ENCODE measurements at regions not wholly inside any gene's neighbourhood (a gene's known extent, or its start where the extent isn't known, plus 50 kb on each side); places are given as distances from the start of the nearest gene placed in this dataset.

- no peaks in the 10 kb centered on the region for H3K4me1 ChIP-seq (ENCODE audit: control extremely low read depth in 1 of 4, control insufficient read depth in 4 of 4, insufficient read depth in 4 of 4, low read length in 3 of 4)
- 93% methylated on average over 7 of the region's 7 CpGs for WGBS (ENCODE audit: insufficient coverage)
Measured at GRCh38 chr4:187073820-187074219, 350.2 kb upstream of the FAT1 start.

GRCh38 chr4:187075514-187075913 lies 351.9 kb upstream of the FAT1 start:
- H3K27me3 ChIP-seq (replicated peaks in 2 of 5; ENCODE audit: control insufficient read depth in 4 of 5, insufficient read depth in 5 of 5, low read length in 4 of 5) = no peaks in the 10 kb centered on the region
- ChIA-PET CTCF (no interaction called here), POLR2A (no interaction called here)
- no peak for DNase-seq
- no peak overlapping the region for H3K27ac ChIP-seq (ENCODE audit: insufficient read depth in 1 of 2, low read depth in 1 of 2, low read length in 2 of 2, poor library complexity in 1 of 2, severe bottlenecking in 2 of 2)
- no CpG with 5 or more reads among the region's 4 CpGs for WGBS (ENCODE audit: insufficient coverage)
- H3K4me1 ChIP-seq (ENCODE audit: control extremely low read depth in 1 of 4, control insufficient read depth in 4 of 4, insufficient read depth in 4 of 4, low read length in 3 of 4) = no peaks in the 10 kb centered on the region
- no peaks in the 10 kb centered on the region for H3K36me3 ChIP-seq (ENCODE audit: control insufficient read depth in 4 of 4, insufficient read depth in 4 of 4, low read length in 3 of 4)
- H3K9me3 ChIP-seq (ENCODE audit: control extremely low read depth in 1 of 5, control insufficient read depth in 4 of 5, insufficient read depth in 2 of 5, low read depth in 1 of 5, low read length in 4 of 5) = no peaks in the 10 kb centered on the region
- H3K4me3 ChIP-seq (ENCODE audit: control insufficient read depth in 1 of 7, extremely low read depth in 1 of 7, insufficient read depth in 4 of 7, low read depth in 2 of 7, low read length in 6 of 7) = no peak overlapping the region

More at GRCh38 chr4:187073820-187074219, 350.2 kb upstream of the FAT1 start:
- H3K4me3 ChIP-seq (ENCODE audit: control insufficient read depth in 1 of 7, extremely low read depth in 1 of 7, insufficient read depth in 4 of 7, low read depth in 2 of 7, low read length in 6 of 7) = no peak overlapping the region
- no peaks in the 10 kb centered on the region for H3K27me3 ChIP-seq (replicated peaks in 2 of 5; ENCODE audit: control insufficient read depth in 4 of 5, insufficient read depth in 5 of 5, low read length in 4 of 5)
- DNase-seq = no peak
- CTCF ChIA-PET = no interaction called here
- no peaks in the 10 kb centered on the region for H3K9me3 ChIP-seq (ENCODE audit: control extremely low read depth in 1 of 5, control insufficient read depth in 4 of 5, insufficient read depth in 2 of 5, low read depth in 1 of 5, low read length in 4 of 5)
- H3K36me3 ChIP-seq (ENCODE audit: control insufficient read depth in 4 of 4, insufficient read depth in 4 of 4, low read length in 3 of 4) = no peaks in the 10 kb centered on the region
- no peak overlapping the region for H3K27ac ChIP-seq (ENCODE audit: insufficient read depth in 1 of 2, low read depth in 1 of 2, low read length in 2 of 2, poor library complexity in 1 of 2, severe bottlenecking in 2 of 2)
- POLR2A ChIA-PET = no interaction called here

- no peak for DNase-seq
- POLR2A ChIA-PET = no interaction called here
- Histone ChIP-seq H3K4me3 (ENCODE audit: control insufficient read depth in 1 of 7, extremely low read depth in 1 of 7, insufficient read depth in 4 of 7, low read depth in 2 of 7, low read length in 6 of 7) (no peak overlapping the region), H3K27me3 (replicated peaks in 2 of 5; ENCODE audit: control insufficient read depth in 4 of 5, insufficient read depth in 5 of 5, low read length in 4 of 5) (no peaks in the 10 kb centered on the region), H3K9me3 (ENCODE audit: control extremely low read depth in 1 of 5, control insufficient read depth in 4 of 5, insufficient read depth in 2 of 5, low read depth in 1 of 5, low read length in 4 of 5) (no peaks in the 10 kb centered on the region), H3K36me3 (ENCODE audit: control insufficient read depth in 4 of 4, insufficient read depth in 4 of 4, low read length in 3 of 4) (no peaks in the 10 kb centered on the region), H3K27ac (ENCODE audit: insufficient read depth in 1 of 2, low read depth in 1 of 2, low read length in 2 of 2, poor library complexity in 1 of 2, severe bottlenecking in 2 of 2) (no peak overlapping the region), H3K4me1 (ENCODE audit: control extremely low read depth in 1 of 4, control insufficient read depth in 4 of 4, insufficient read depth in 4 of 4, low read length in 3 of 4) (no peaks in the 10 kb centered on the region)
- CTCF ChIA-PET = no interaction called here
- no CpG with 5 or more reads among the region's 12 CpGs for WGBS (ENCODE audit: insufficient coverage)
Measured at GRCh38 chr4:187077744-187078401, 354.2 kb upstream of the FAT1 start.

GRCh38 chr4:187084701-187085100 lies 361.0 kb upstream of the FAT1 start:
- ChIA-PET CTCF (no interaction called here), POLR2A (no interaction called here)
- 79% methylated on average over 2 of the region's 4 CpGs for WGBS (ENCODE audit: insufficient coverage)
- Histone ChIP-seq H3K9me3 (ENCODE audit: control extremely low read depth in 1 of 5, control insufficient read depth in 4 of 5, insufficient read depth in 2 of 5, low read depth in 1 of 5, low read length in 4 of 5) (no peaks in the 10 kb centered on the region), H3K36me3 (ENCODE audit: control insufficient read depth in 4 of 4, insufficient read depth in 4 of 4, low read length in 3 of 4) (no peaks in the 10 kb centered on the region), H3K4me1 (ENCODE audit: control extremely low read depth in 1 of 4, control insufficient read depth in 4 of 4, insufficient read depth in 4 of 4, low read length in 3 of 4) (no peaks in the 10 kb centered on the region), H3K4me3 (ENCODE audit: control insufficient read depth in 1 of 7, extremely low read depth in 1 of 7, insufficient read depth in 4 of 7, low read depth in 2 of 7, low read length in 6 of 7) (no peak overlapping the region), H3K27ac (ENCODE audit: insufficient read depth in 1 of 2, low read depth in 1 of 2, low read length in 2 of 2, poor library complexity in 1 of 2, severe bottlenecking in 2 of 2) (no peak overlapping the region), H3K27me3 (replicated peaks in 2 of 5; ENCODE audit: control insufficient read depth in 4 of 5, insufficient read depth in 5 of 5, low read length in 4 of 5) (peaks cover 0 to 2% (median 0%) of the 10 kb centered on the region in 5 experiments)
- no peak for DNase-seq

GRCh38 chr4:187085339-187085738 lies 361.7 kb upstream of the FAT1 start:
- CTCF ChIA-PET = no interaction called here
- no peaks in the 10 kb centered on the region for H3K9me3 ChIP-seq (ENCODE audit: control extremely low read depth in 1 of 5, control insufficient read depth in 4 of 5, insufficient read depth in 2 of 5, low read depth in 1 of 5, low read length in 4 of 5)
- H3K36me3 ChIP-seq (ENCODE audit: control insufficient read depth in 4 of 4, insufficient read depth in 4 of 4, low read length in 3 of 4) = no peaks in the 10 kb centered on the region
- H3K4me3 ChIP-seq (ENCODE audit: control insufficient read depth in 1 of 7, extremely low read depth in 1 of 7, insufficient read depth in 4 of 7, low read depth in 2 of 7, low read length in 6 of 7) = no peak overlapping the region
- no peak overlapping the region for H3K27ac ChIP-seq (ENCODE audit: insufficient read depth in 1 of 2, low read depth in 1 of 2, low read length in 2 of 2, poor library complexity in 1 of 2, severe bottlenecking in 2 of 2)
- WGBS (ENCODE audit: insufficient coverage) = no CpG with 5 or more reads among the region's 3 CpGs
- H3K4me1 ChIP-seq (ENCODE audit: control extremely low read depth in 1 of 4, control insufficient read depth in 4 of 4, insufficient read depth in 4 of 4, low read length in 3 of 4) = no peaks in the 10 kb centered on the region
- no peak for DNase-seq
- H3K27me3 ChIP-seq (replicated peaks in 2 of 5; ENCODE audit: control insufficient read depth in 4 of 5, insufficient read depth in 5 of 5, low read length in 4 of 5) = peaks cover 0 to 2% (median 0%) of the 10 kb centered on the region in 5 experiments
- POLR2A ChIA-PET = no interaction called here

GRCh38 chr4:187086151-187086550 lies 362.5 kb upstream of the FAT1 start:
- DNase-seq = no peak
- Histone ChIP-seq H3K27me3 (replicated peaks in 2 of 5; ENCODE audit: control insufficient read depth in 4 of 5, insufficient read depth in 5 of 5, low read length in 4 of 5) (peaks cover 0 to 2% (median 0%) of the 10 kb centered on the region in 5 experiments), H3K36me3 (ENCODE audit: control insufficient read depth in 4 of 4, insufficient read depth in 4 of 4, low read length in 3 of 4) (no peaks in the 10 kb centered on the region), H3K9me3 (ENCODE audit: control extremely low read depth in 1 of 5, control insufficient read depth in 4 of 5, insufficient read depth in 2 of 5, low read depth in 1 of 5, low read length in 4 of 5) (no peaks in the 10 kb centered on the region), H3K27ac (ENCODE audit: insufficient read depth in 1 of 2, low read depth in 1 of 2, low read length in 2 of 2, poor library complexity in 1 of 2, severe bottlenecking in 2 of 2) (no peak overlapping the region), H3K4me3 (ENCODE audit: control insufficient read depth in 1 of 7, extremely low read depth in 1 of 7, insufficient read depth in 4 of 7, low read depth in 2 of 7, low read length in 6 of 7) (no peak overlapping the region), H3K4me1 (ENCODE audit: control extremely low read depth in 1 of 4, control insufficient read depth in 4 of 4, insufficient read depth in 4 of 4, low read length in 3 of 4) (no peaks in the 10 kb centered on the region)
- POLR2A ChIA-PET = no interaction called here
- CTCF ChIA-PET = no interaction called here
- 96% methylated on average over 3 of the region's 5 CpGs for WGBS (ENCODE audit: insufficient coverage)

GRCh38 chr4:187088070-187088799 lies 364.6 kb upstream of the FAT1 start:
- ChIA-PET POLR2A (no interaction called here), CTCF (no interaction called here)
- Histone ChIP-seq H3K4me3 (ENCODE audit: control insufficient read depth in 1 of 7, extremely low read depth in 1 of 7, insufficient read depth in 4 of 7, low read depth in 2 of 7, low read length in 6 of 7) (no peak overlapping the region), H3K36me3 (ENCODE audit: control insufficient read depth in 4 of 4, insufficient read depth in 4 of 4, low read length in 3 of 4) (no peaks in the 10 kb centered on the region), H3K9me3 (ENCODE audit: control extremely low read depth in 1 of 5, control insufficient read depth in 4 of 5, insufficient read depth in 2 of 5, low read depth in 1 of 5, low read length in 4 of 5) (no peaks in the 10 kb centered on the region), H3K27me3 (replicated peaks in 2 of 5; ENCODE audit: control insufficient read depth in 4 of 5, insufficient read depth in 5 of 5, low read length in 4 of 5) (peaks cover 0 to 2% (median 0%) of the 10 kb centered on the region in 5 experiments), H3K27ac (ENCODE audit: insufficient read depth in 1 of 2, low read depth in 1 of 2, low read length in 2 of 2, poor library complexity in 1 of 2, severe bottlenecking in 2 of 2) (no peak overlapping the region), H3K4me1 (ENCODE audit: control extremely low read depth in 1 of 4, control insufficient read depth in 4 of 4, insufficient read depth in 4 of 4, low read length in 3 of 4) (no peaks in the 10 kb centered on the region)
- no peak for DNase-seq
- 43% methylated on average over 10 of the region's 13 CpGs for WGBS (ENCODE audit: insufficient coverage)
